ENCODE measurements at regions not wholly inside any gene's neighbourhood (a gene's known extent, or its start where the extent isn't known, plus 50 kb on each side); places are given as distances from the start of the nearest gene placed in this dataset.
"Not testable (repeated sequence)": the region's sequence is repeated elsewhere in the genome, so short reads cannot be mapped to it uniquely, and the experiment has no call there.

GRCh38 chr5:158070859-158071258, 211.9 kb upstream of the CLINT1 start:
- peak in 1 of 3 donors; percentile 65 for DNase-seq

- DNase-seq = no peak
Measured at GRCh38 chr5:158069838-158070237, 210.9 kb upstream of the CLINT1 start.

- no peak for DNase-seq
Measured at GRCh38 chr5:158068964-158069363, 210.0 kb upstream of the CLINT1 start.

GRCh38 chr5:158066076-158066475, 207.1 kb upstream of the CLINT1 start:
- DNase-seq = no peak

GRCh38 chr5:158064334-158065123, 205.6 kb upstream of the CLINT1 start:
- peak in 2 of 3 donors; percentile 65 to 78 for DNase-seq

- no peak for DNase-seq
Measured at GRCh38 chr5:158063052-158063451, 204.1 kb upstream of the CLINT1 start.

GRCh38 chr5:158061451-158061850, 202.5 kb upstream of the CLINT1 start:
- DNase-seq = no peak

- no peak for DNase-seq
Measured at GRCh38 chr5:158060212-158060611, 201.3 kb upstream of the CLINT1 start.

- DNase-seq = no peak
Measured at GRCh38 chr5:158058208-158059120, 199.5 kb upstream of the CLINT1 start.

- DNase-seq = peak in 2 of 3 donors; percentile 59 to 68
Measured at GRCh38 chr5:158056130-158056825, 197.3 kb upstream of the CLINT1 start.

GRCh38 chr5:158055111-158055501, 196.2 kb upstream of the CLINT1 start:
- DNase-seq = peak in 1 of 3 donors; percentile 29

GRCh38 chr5:158054223-158055110, 195.5 kb upstream of the CLINT1 start:
- peak in 2 of 3 donors; percentile 54 to 73 for DNase-seq

- no peak for DNase-seq
Measured at GRCh38 chr5:158051036-158051435, 192.1 kb upstream of the CLINT1 start.

- peak in 1 of 3 donors; percentile 86 for DNase-seq
Measured at GRCh38 chr5:158050421-158050820, 191.5 kb upstream of the CLINT1 start.

- no peak for DNase-seq
Measured at GRCh38 chr5:158049459-158049858, 190.5 kb upstream of the CLINT1 start.

GRCh38 chr5:158045696-158046095, 186.8 kb upstream of the CLINT1 start:
- no peak for DNase-seq

- DNase-seq = no peak
Measured at GRCh38 chr5:158039911-158040347, 181.0 kb upstream of the CLINT1 start.

GRCh38 chr5:158039441-158039840, 180.5 kb upstream of the CLINT1 start:
- DNase-seq = no peak

- not testable (repeated sequence) for DNase-seq
Measured at GRCh38 chr5:158036983-158037595, 178.1 kb upstream of the CLINT1 start.

GRCh38 chr5:158034586-158034985, 175.6 kb upstream of the CLINT1 start:
- not testable (repeated sequence) for DNase-seq

- no peak for DNase-seq
Measured at GRCh38 chr5:158033724-158034123, 174.8 kb upstream of the CLINT1 start.
